GM12878 (cell line): ENCODE measurements at regions not wholly inside any gene's neighbourhood (a gene's known extent, or its start where the extent isn't known, plus 50 kb on each side); places are given as distances from the start of the nearest gene placed in this dataset.
A peak's percentile ranks its signal among the peaks of the same experiment; 100 is the strongest.

Source experiments
- BHLHE40 ChIP-seq, 2 experiments: fragments of 450-650 bp in 1 of 2; IDR thresholded peaks; 2 replicates each; pipeline ENCODE4 v1.6.1; 2011 to 2017; ENCODE audit warnings: low read depth in 2 of 2, borderline replicate concordance in 1 of 2, improper control_type of control experiment in 1 of 2, low read length in 1 of 2, mild to moderate bottlenecking in 1 of 2
- BMI1 ChIP-seq: fragments of 450-650 bp; IDR thresholded peaks from 2 replicates; pipeline ENCODE4 v1.6.1; 2016; ENCODE audit warnings: mild to moderate bottlenecking, moderate library complexity, borderline replicate concordance
- CBX3 ChIP-seq: fragments of 200-600 bp; sonication (generic); IDR thresholded peaks from 2 replicates; pipeline ENCODE4 v1.6.1; 2016; ENCODE audit warnings: low read depth, borderline replicate concordance
- CEBPB ChIP-seq, 2 experiments: fragments of 150-350 bp in 1 of 2; IDR thresholded peaks; 2 replicates each; pipeline ENCODE4 v1.6.1; 2012 to 2014; ENCODE audit warnings: low read depth in 2 of 2, low read length in 2 of 2, borderline replicate concordance in 1 of 2, inconsistent platforms in 1 of 2
- CEBPZ ChIP-seq: fragments of 150-350 bp; IDR thresholded peaks from 2 replicates; pipeline ENCODE4 v1.6.1; 2016; ENCODE audit warnings: low read depth, low read length
- DPF2 ChIP-seq: fragments of 450-650 bp; IDR thresholded peaks from 2 replicates; pipeline ENCODE4 v1.6.1; 2017; ENCODE audit warnings: mild to moderate bottlenecking
- EGR1 ChIP-seq, 2 experiments: IDR thresholded peaks; 1 replicate in 1 of 2; 2 replicates in 1 of 2; pipeline ENCODE4 v1.6.1; 2011 to 2012; ENCODE audit warnings: low read depth in 2 of 2, low read length in 2 of 2, borderline replicate concordance in 1 of 2, mild to moderate bottlenecking in 1 of 2, moderate library complexity in 1 of 2
- HDGF ChIP-seq: fragments of 450-650 bp; IDR thresholded peaks from 2 replicates; pipeline ENCODE4 v1.6.1; 2016; ENCODE audit warnings: antibody characterized with exemption
- MTA3 ChIP-seq: IDR thresholded peaks from 2 replicates; pipeline ENCODE4 v1.6.1; 2012; ENCODE audit warnings: low read length, inconsistent platforms, borderline replicate concordance
- NR2F1 ChIP-seq: fragments of 450-650 bp; conservative IDR thresholded peaks from 2 replicates; pipeline ENCODE4 v1.6.1; 2017; ENCODE audit warnings: mild to moderate bottlenecking
- PAX5 ChIP-seq: IDR thresholded peaks from 2 replicates; pipeline ENCODE4 v1.6.1; 2011; ENCODE audit warnings: low read depth, low read length, borderline replicate concordance
- PAX8 ChIP-seq: fragments of 450-650 bp; IDR thresholded peaks from 2 replicates; pipeline ENCODE4 v1.6.1; 2017; ENCODE audit warnings: mild to moderate bottlenecking, moderate library complexity
- RAD21 ChIP-seq: IDR thresholded peaks from 2 replicates; pipeline ENCODE4 v1.6.1; 2011; ENCODE audit warnings: mild to moderate bottlenecking, low read depth, low read length, moderate library complexity; ENCODE audit not compliant: insufficient read depth
- RCOR1 ChIP-seq: conservative IDR thresholded peaks from 2 replicates; pipeline ENCODE4 v1.6.1; 2012; ENCODE audit warnings: low read depth, low read length, improper control_type of control experiment
- RFX5 ChIP-seq: IDR thresholded peaks from 2 replicates; pipeline ENCODE4 v1.6.1; 2011; ENCODE audit warnings: low read depth, low read length, improper control_type of control experiment
- SPI1 ChIP-seq: IDR thresholded peaks from 2 replicates; pipeline ENCODE4 v1.6.1; 2011; ENCODE audit warnings: low read depth, mild to moderate bottlenecking, low read length, moderate library complexity, borderline replicate concordance; ENCODE audit not compliant: insufficient read depth
- STAT1 ChIP-seq: fragments of 450-650 bp; conservative IDR thresholded peaks from 2 replicates; pipeline ENCODE4 v1.6.1; 2014; ENCODE audit warnings: antibody characterized with exemption, mild to moderate bottlenecking
- TCF12 ChIP-seq: IDR thresholded peaks from 2 replicates; pipeline ENCODE4 v1.6.1; 2011; ENCODE audit warnings: low read depth, mild to moderate bottlenecking, low read length
- TCF3 ChIP-seq: IDR thresholded peaks from 2 replicates; pipeline ENCODE4 v1.6.1; 2012; ENCODE audit warnings: low read depth, mild to moderate bottlenecking, low read length, borderline replicate concordance; ENCODE audit not compliant: insufficient read depth
- YBX1 ChIP-seq: fragments of 450-650 bp; IDR thresholded peaks from 2 replicates; pipeline ENCODE4 v1.6.1; 2016; ENCODE audit warnings: antibody characterized with exemption
- ZBTB11 ChIP-seq: fragments of 450-650 bp; formaldehyde crosslinking; IDR thresholded peaks from 2 replicates; pipeline ENCODE4 v1.5.0; 2022; ENCODE audit warnings: mild to moderate bottlenecking, missing genetic modification characterization
- ZBTB33 ChIP-seq: fragments of 450-650 bp; IDR thresholded peaks from 2 replicates; pipeline ENCODE4 v1.6.1; 2017; ENCODE audit warnings: mild to moderate bottlenecking

- 0 out of 2 replicates have a peak, but pooled peaks have one; percentile 39 for TF ChIP-seq RCOR1
- TF ChIP-seq YBX1: no peak
- peak; percentile 62; the same call in 1 of the 2 replicates for TF ChIP-seq BMI1
- no peak for TF ChIP-seq EGR1 (IDR thresholded peaks at IDR 0.05; ENCODE audit: borderline replicate concordance in 1 of 2, low read depth in 2 of 2, low read length in 2 of 2)
- no peak for TF ChIP-seq TCF3
- peak; percentile 71; the same call in 1 of the 2 replicates for TF ChIP-seq PAX5
- no peak for TF ChIP-seq CEBPZ
- TF ChIP-seq CEBPB (IDR thresholded peaks at IDR 0.05; ENCODE audit: borderline replicate concordance in 1 of 2, low read depth in 2 of 2, low read length in 2 of 2): peak in 1 of 2 experiments; percentile 65; a peak in 1 of 4 replicates
- TF ChIP-seq ZBTB33: no peak
- no peak for TF ChIP-seq STAT1
- no peak for TF ChIP-seq HDGF
- no peak for TF ChIP-seq SPI1
- no peak for TF ChIP-seq PAX8
- TF ChIP-seq CBX3: no peak
- TF ChIP-seq DPF2: peak; percentile 90
- TF ChIP-seq RFX5: no peak
- TF ChIP-seq RAD21: peak; percentile 13; the same call in 1 of the 2 replicates
- TF ChIP-seq TCF12: 0 out of 2 replicates have a peak, but pooled peaks have one; percentile 45
- TF ChIP-seq ZBTB11 (CRISPR knock-in tag): no peak
- TF ChIP-seq BHLHE40 (IDR thresholded peaks at IDR 0.05; ENCODE audit: borderline replicate concordance in 1 of 2, low read depth in 2 of 2, low read length in 1 of 2): no peak
- TF ChIP-seq MTA3: peak; percentile 93
- TF ChIP-seq NR2F1: peak; percentile 68
Measured at GRCh38 chr6:130625825-130626527, 201.2 kb upstream of the SMLR1 start (continued).
